HUES64 (cell line): ENCODE measurements at regions not wholly inside any gene's neighbourhood (a gene's known extent, or its start where the extent isn't known, plus 50 kb on each side); places are given as distances from the start of the nearest gene placed in this dataset.

ENCODE experiments used
- H3K27ac ChIP-seq: 2 replicates; pipeline ENCODE4 v1.7.0; 2013; ENCODE audit warnings: low read depth, low read length, inconsistent platforms
- H3K27me3 ChIP-seq: 2 replicates; pipeline ENCODE4 v1.6.1; 2013; ENCODE audit warnings: mild to moderate bottlenecking, low read length; ENCODE audit not compliant: insufficient read depth
- H3K36me3 ChIP-seq: 2 replicates; pipeline ENCODE4 v1.6.1; 2013; ENCODE audit warnings: mild to moderate bottlenecking, low read length; ENCODE audit not compliant: insufficient read depth
- H3K4me1 ChIP-seq: 2 replicates; pipeline ENCODE4 v1.6.1; 2013; ENCODE audit warnings: mild to moderate bottlenecking, low read length, moderate library complexity; ENCODE audit not compliant: insufficient read depth
- H3K4me3 ChIP-seq: 2 replicates; pipeline ENCODE4 v1.5.1; 2013; ENCODE audit warnings: mild to moderate bottlenecking, low read length, moderate library complexity
- H3K9ac ChIP-seq: 2 replicates; pipeline ENCODE4 v1.6.1; 2013; ENCODE audit warnings: mild to moderate bottlenecking, low read depth, low read length
- H3K9me3 ChIP-seq: 2 replicates; pipeline ENCODE4 v1.6.1; 2013; ENCODE audit warnings: low read depth, low read length; ENCODE audit not compliant: insufficient read depth
- WGBS: fragments of 150-250, 120-280 bp; methylation state at CpG from one replicate; pipeline ENCODE4 v1.1.7; 2013; ENCODE audit warnings: missing lambda C conversion rate; 5-methylcytosine and 5-hydroxymethylcytosine counted together

DNA sequence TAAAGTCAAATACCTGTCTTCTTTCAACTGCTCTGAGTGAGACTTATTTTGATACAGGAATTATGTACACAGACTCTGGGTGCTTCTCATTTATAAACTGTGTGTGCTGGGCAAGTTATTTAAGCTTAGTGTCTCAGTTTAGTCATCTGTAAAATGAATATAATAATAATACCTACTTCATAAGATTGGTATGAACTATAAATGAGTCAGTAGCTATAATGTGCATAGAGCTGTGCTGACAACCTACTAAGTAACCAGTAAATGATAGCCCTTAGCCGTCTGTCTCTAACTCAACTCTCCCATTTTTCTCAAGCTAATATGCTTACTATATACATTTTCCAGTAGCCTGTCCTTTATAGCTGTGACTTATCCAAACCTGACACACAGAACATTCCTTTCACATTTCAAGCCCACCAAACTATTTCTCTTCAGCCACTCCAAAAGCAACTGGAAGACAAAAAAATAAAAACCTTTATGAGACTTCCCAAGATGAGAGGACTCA lies 319.8 kb downstream of the ETAA1 start:
- no peak overlapping the region for H3K4me3 ChIP-seq
- WGBS = 90% methylated on average over 1 of the region's 1 CpG
- H3K9me3 ChIP-seq = peaks cover 4% of the 10 kb centered on the region; the same call in 1 of the 2 replicates
- no peaks in the 10 kb centered on the region for H3K36me3 ChIP-seq
- H3K4me1 ChIP-seq = no peaks in the 10 kb centered on the region
- H3K27ac ChIP-seq = no peak overlapping the region
- H3K9ac ChIP-seq = no peak overlapping the region
- no peaks in the 10 kb centered on the region for H3K27me3 ChIP-seq

DNA sequence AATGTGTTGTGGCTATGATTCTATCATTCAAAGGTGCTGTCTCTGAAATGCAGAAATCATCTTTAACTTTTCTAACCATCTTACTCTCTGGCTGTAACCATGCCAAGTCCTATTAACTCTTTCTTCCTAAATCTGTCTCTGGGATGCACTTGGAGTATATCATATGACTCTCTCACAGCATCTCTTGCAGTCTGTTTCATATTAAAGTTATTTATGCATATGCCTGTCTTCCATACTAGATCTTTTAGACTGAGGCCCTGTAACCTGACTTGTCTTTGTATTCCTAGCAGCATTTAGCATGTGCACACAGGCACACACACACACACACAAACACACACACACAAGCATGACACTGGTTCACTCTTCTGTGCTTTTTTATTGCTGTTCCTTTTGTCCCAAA lies 320.6 kb downstream of the ETAA1 start:
- no peak overlapping the region for H3K9ac ChIP-seq

GRCh38 chr2:67719351-67719750 lies 322.2 kb downstream of the ETAA1 start:
- Histone ChIP-seq H3K4me1 (no peaks in the 10 kb centered on the region), H3K27ac (no peak overlapping the region), H3K36me3 (no peaks in the 10 kb centered on the region), H3K9me3 (peaks cover 4% of the 10 kb centered on the region; the same call in 1 of the 2 replicates), H3K9ac (no peak overlapping the region), H3K27me3 (no peaks in the 10 kb centered on the region), H3K4me3 (no peak overlapping the region)
- WGBS = 91% methylated on average over 2 of the region's 2 CpGs

More for the DNA sequence above, 320.6 kb downstream of the ETAA1 start:
- Histone ChIP-seq H3K36me3 (no peaks in the 10 kb centered on the region), H3K9me3 (peaks cover 4% of the 10 kb centered on the region; the same call in 1 of the 2 replicates), H3K27ac (no peak overlapping the region), H3K4me3 (no peak overlapping the region), H3K4me1 (no peaks in the 10 kb centered on the region), H3K27me3 (no peaks in the 10 kb centered on the region)

- WGBS = 95% methylated on average over 1 of the region's 1 CpG
Observed at GRCh38 chr2:67721516-67721915, 324.4 kb downstream of the ETAA1 start.

DNA sequence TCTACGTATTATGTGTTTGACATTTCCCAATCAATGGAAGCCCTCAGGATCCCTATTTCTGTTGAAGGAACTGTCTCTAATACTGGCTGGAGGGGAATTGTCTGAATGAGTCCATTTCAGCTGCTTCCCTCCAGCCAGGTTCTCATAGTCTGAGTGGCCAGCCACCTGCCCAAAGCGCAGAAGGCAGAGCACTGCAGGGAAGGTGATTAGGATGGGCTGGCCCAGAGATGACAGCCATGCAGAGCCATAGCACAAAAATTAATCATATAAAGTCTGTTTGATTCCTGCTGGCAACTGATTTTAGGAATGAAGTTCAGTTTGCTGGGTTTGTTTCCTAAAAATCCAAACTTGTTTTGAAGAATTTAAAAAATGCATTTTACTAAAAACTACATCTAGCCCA lies 327.1 kb downstream of the ETAA1 start:
- no peaks in the 10 kb centered on the region for H3K4me1 ChIP-seq
- WGBS = 97% methylated on average over 2 of the region's 2 CpGs
- peaks cover 4% of the 10 kb centered on the region; the same call in 1 of the 2 replicates for H3K9me3 ChIP-seq
- no peaks in the 10 kb centered on the region for H3K36me3 ChIP-seq
- H3K27me3 ChIP-seq = no peaks in the 10 kb centered on the region
- no peak overlapping the region for H3K27ac ChIP-seq
- no peak overlapping the region for H3K9ac ChIP-seq
- H3K4me3 ChIP-seq = no peak overlapping the region

More at GRCh38 chr2:67721516-67721915, 324.4 kb downstream of the ETAA1 start:
- Histone ChIP-seq H3K9me3 (peaks cover 4% of the 10 kb centered on the region; the same call in 1 of the 2 replicates), H3K9ac (no peak overlapping the region), H3K27ac (no peak overlapping the region), H3K4me3 (no peak overlapping the region), H3K36me3 (no peaks in the 10 kb centered on the region), H3K4me1 (no peaks in the 10 kb centered on the region), H3K27me3 (no peaks in the 10 kb centered on the region)

GRCh38 chr2:67725731-67726130 lies 328.6 kb downstream of the ETAA1 start:
- Histone ChIP-seq H3K36me3 (no peaks in the 10 kb centered on the region), H3K4me3 (no peak overlapping the region), H3K27ac (no peak overlapping the region), H3K4me1 (no peaks in the 10 kb centered on the region), H3K9me3 (peaks cover 4% of the 10 kb centered on the region; the same call in 1 of the 2 replicates), H3K9ac (no peak overlapping the region), H3K27me3 (no peaks in the 10 kb centered on the region)
- WGBS = 87% methylated on average over 1 of the region's 1 CpG

DNA sequence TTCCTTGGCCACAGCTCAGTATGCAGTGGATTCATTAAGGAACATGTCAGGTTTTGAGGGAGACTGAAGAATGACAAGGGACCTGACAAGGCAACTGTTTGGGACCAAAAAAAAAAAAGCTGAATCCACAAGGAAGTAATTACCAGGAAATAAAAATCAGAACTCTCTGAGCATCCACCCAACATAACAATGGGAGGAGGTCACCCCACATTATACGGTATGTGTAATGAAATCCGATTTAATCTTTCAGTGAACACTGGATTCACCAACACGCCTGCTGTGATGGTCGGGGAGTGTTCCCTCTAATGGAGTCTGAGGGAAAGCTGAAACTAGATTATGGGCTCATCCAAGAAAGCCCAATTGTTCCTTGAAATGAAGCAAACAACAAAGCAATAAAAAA lies 329.3 kb downstream of the ETAA1 start:
- Histone ChIP-seq H3K27me3 (no peaks in the 10 kb centered on the region), H3K9ac (no peak overlapping the region), H3K36me3 (no peaks in the 10 kb centered on the region), H3K4me3 (no peak overlapping the region), H3K4me1 (no peaks in the 10 kb centered on the region), H3K9me3 (peaks cover 4% of the 10 kb centered on the region; the same call in 1 of the 2 replicates), H3K27ac (no peak overlapping the region)
- WGBS = 87% methylated on average over 4 of the region's 4 CpGs

DNA sequence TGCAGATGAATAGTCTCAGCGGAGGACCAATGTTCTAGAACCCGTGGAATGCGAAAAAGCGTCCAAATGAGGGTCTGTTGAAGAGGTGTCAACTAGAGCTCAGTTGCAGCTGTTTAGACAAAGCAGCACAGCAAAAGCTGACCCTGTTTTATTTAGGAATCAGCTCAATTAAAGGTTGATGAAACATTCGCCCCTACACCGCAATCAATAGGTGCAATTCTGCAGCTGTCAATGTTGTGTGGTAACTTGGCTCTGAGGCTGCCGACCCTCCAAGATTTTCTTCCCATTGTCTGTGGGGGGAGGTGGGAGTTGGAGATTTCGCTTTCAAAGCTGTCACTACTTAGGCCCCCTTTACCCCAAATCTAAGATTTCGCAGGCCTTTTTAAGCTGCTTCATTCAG lies 330.0 kb downstream of the ETAA1 start:
- H3K9me3 ChIP-seq = no peaks in the 10 kb centered on the region
- no peaks in the 10 kb centered on the region for H3K27me3 ChIP-seq
- no peaks in the 10 kb centered on the region for H3K4me1 ChIP-seq
- H3K27ac ChIP-seq = no peak overlapping the region
- WGBS = 97% methylated on average over 7 of the region's 9 CpGs
- no peaks in the 10 kb centered on the region for H3K36me3 ChIP-seq
- H3K9ac ChIP-seq = no peak overlapping the region
- H3K4me3 ChIP-seq = no peak overlapping the region

DNA sequence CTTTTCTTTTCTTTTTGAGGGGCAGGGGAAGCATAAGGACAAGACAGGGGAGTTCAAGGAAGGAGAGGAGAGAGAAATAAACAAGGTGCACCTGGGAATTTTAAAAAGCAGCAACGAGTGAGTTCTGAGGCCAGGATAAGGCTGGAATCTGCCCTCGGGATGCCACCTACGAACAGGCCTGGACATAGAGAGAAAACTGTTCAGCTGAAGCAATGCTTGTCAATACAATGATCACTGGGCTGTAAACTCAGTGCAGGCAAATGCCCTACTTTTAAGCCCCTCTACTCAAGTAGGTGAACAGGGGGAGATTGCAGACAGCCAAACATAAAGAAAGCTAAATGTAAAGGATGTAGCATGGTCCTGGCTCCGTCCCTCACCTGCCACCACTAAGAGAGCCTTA lies 330.5 kb downstream of the ETAA1 start:
- H3K27me3 ChIP-seq = no peaks in the 10 kb centered on the region
- no peak overlapping the region for H3K27ac ChIP-seq
- no peak overlapping the region for H3K9ac ChIP-seq
- no peaks in the 10 kb centered on the region for H3K4me1 ChIP-seq
- H3K36me3 ChIP-seq = no peaks in the 10 kb centered on the region
- H3K9me3 ChIP-seq = no peaks in the 10 kb centered on the region
- WGBS = 95% methylated on average over 4 of the region's 4 CpGs
- no peak overlapping the region for H3K4me3 ChIP-seq

- H3K27ac ChIP-seq = no peak overlapping the region
- no peaks in the 10 kb centered on the region for H3K4me1 ChIP-seq
- no peaks in the 10 kb centered on the region for H3K27me3 ChIP-seq
- H3K9me3 ChIP-seq = no peaks in the 10 kb centered on the region
- WGBS = 66% methylated on average over 3 of the region's 3 CpGs
- H3K9ac ChIP-seq = no peak overlapping the region
- H3K36me3 ChIP-seq = no peaks in the 10 kb centered on the region
- H3K4me3 ChIP-seq = no peak overlapping the region
Observed at GRCh38 chr2:67729474-67729873, 332.3 kb downstream of the ETAA1 start.

DNA sequence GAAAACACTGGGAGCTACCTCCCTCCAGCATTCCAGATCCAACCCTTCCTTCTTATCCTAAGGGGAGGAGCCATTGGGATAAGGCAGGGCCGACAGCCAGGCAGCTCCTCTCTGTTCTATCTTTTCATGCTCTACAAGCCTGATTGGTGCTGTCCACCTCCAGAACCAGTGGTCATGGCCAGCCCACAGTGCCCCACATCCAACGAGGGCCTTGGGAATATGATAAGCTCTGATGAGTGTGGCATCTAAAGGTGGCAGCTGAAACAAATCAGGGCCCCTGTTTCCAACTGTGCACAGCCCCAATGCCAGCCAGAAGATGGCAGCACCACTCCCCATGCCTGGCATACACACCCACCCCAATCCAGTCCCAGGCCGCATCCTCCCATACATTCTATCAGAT lies 329.3 kb downstream of the C1D start:
- no peak overlapping the region for H3K4me3 ChIP-seq

GRCh38 chr2:67752199-67752598 lies 310.6 kb downstream of the C1D start:
- H3K4me1 ChIP-seq = no peaks in the 10 kb centered on the region; the same call in 1 of the 2 replicates
- no peak overlapping the region for H3K27ac ChIP-seq
- H3K36me3 ChIP-seq = no peaks in the 10 kb centered on the region
- H3K4me3 ChIP-seq = no peak overlapping the region
- H3K9me3 ChIP-seq = no peaks in the 10 kb centered on the region
- WGBS = 95% methylated on average over 2 of the region's 2 CpGs
- no peak overlapping the region for H3K9ac ChIP-seq
- no peaks in the 10 kb centered on the region for H3K27me3 ChIP-seq

More for the DNA sequence above, 329.3 kb downstream of the C1D start:
- Histone ChIP-seq H3K9ac (no peak overlapping the region), H3K27me3 (no peaks in the 10 kb centered on the region; the same call in 1 of the 2 replicates), H3K27ac (no peak overlapping the region), H3K4me1 (no peaks in the 10 kb centered on the region), H3K9me3 (no peaks in the 10 kb centered on the region), H3K36me3 (no peaks in the 10 kb centered on the region)
- WGBS = 37% methylated on average over 3 of the region's 3 CpGs
